GM12864 (cell line): ENCODE measurements at regions not wholly inside any gene's neighbourhood (a gene's known extent, or its start where the extent isn't known, plus 50 kb on each side); places are given as distances from the start of the nearest gene placed in this dataset.

ENCODE experiments used
- DNase-seq: peaks from one replicate; pipeline ENCODE4 v3.0.0-alpha.2; 2011; ENCODE audit warnings: low read depth
- H3K4me3 ChIP-seq: 2 replicates; pipeline ENCODE4 v1.5.1; 2011; ENCODE audit warnings: mild to moderate bottlenecking, low read depth, low read length, control low read depth
- CTCF ChIP-seq: IDR thresholded peaks from 2 replicates; pipeline ENCODE4 v1.5.1; 2011; ENCODE audit warnings: low read depth, mild to moderate bottlenecking, moderate library complexity, low read length, control low read depth, inconsistent platforms; ENCODE audit errors: missing control alignments

- DNase-seq, result no peak
- no peak overlapping the region for H3K4me3 ChIP-seq
- no peak for TF ChIP-seq CTCF
Measured at GRCh38 chr18:54531402-54532065, 59.5 kb upstream of the DYNAP start.

GRCh38 chr18:54532222-54532621 lies 58.8 kb upstream of the DYNAP start:
- DNase-seq, result no peak

GRCh38 chr18:54532962-54533361 lies 58.1 kb upstream of the DYNAP start:
- no peak overlapping the region for H3K4me3 ChIP-seq
- no peak for TF ChIP-seq CTCF
- DNase-seq, result no peak

More at GRCh38 chr18:54532222-54532621, 58.8 kb upstream of the DYNAP start:
- no peak for TF ChIP-seq CTCF
- no peak overlapping the region for H3K4me3 ChIP-seq
